AG09309 (cell line): ENCODE measurements at regions not wholly inside any gene's neighbourhood (a gene's known extent, or its start where the extent isn't known, plus 50 kb on each side); places are given as distances from the start of the nearest gene placed in this dataset.

Source experiments
- DNase-seq: peaks from one replicate; pipeline ENCODE4 v3.0.0-alpha.2; 2010; ENCODE audit warnings: low read depth
- H3K4me3 ChIP-seq: 2 replicates; pipeline ENCODE4 v1.5.1; 2011; ENCODE audit warnings: mild to moderate bottlenecking, low read depth, low read length, moderate library complexity; ENCODE audit not compliant: control insufficient read depth
- CTCF ChIP-seq: IDR thresholded peaks from 2 replicates; pipeline ENCODE4 v1.5.1; 2011; ENCODE audit warnings: mild to moderate bottlenecking, low read depth, low read length, inconsistent platforms; ENCODE audit not compliant: insufficient read depth, control insufficient read depth; ENCODE audit errors: missing control alignments

GRCh38 chr4:65167719-65168118 lies 502.6 kb downstream of the EPHA5 start:
- no peak for DNase-seq
- no peak overlapping the region for H3K4me3 ChIP-seq
- no peak for TF ChIP-seq CTCF

- no peak for DNase-seq
- no peak for TF ChIP-seq CTCF
- H3K4me3 ChIP-seq = no peak overlapping the region
These were observed 518.1 kb downstream of the EPHA5 start for GRCh38 chr4:65152205-65152604.

GRCh38 chr4:65139998-65140397 lies 530.3 kb downstream of the EPHA5 start:
- no peak for TF ChIP-seq CTCF
- DNase-seq = no peak
- H3K4me3 ChIP-seq = no peak overlapping the region

- H3K4me3 ChIP-seq = no peak overlapping the region
- no peak for DNase-seq
- TF ChIP-seq CTCF = no peak
These were observed 544.1 kb downstream of the EPHA5 start for GRCh38 chr4:65126200-65126599.

GRCh38 chr4:65120287-65120686 lies 550.0 kb downstream of the EPHA5 start:
- TF ChIP-seq CTCF = no peak
- no peak for DNase-seq

GRCh38 chr4:65102419-65102818 lies 567.9 kb downstream of the EPHA5 start:
- DNase-seq = no peak
- no peak for TF ChIP-seq CTCF
- H3K4me3 ChIP-seq = no peak overlapping the region

More at GRCh38 chr4:65120287-65120686, 550.0 kb downstream of the EPHA5 start:
- H3K4me3 ChIP-seq = no peak overlapping the region

GRCh38 chr4:65096630-65097029 lies 573.7 kb downstream of the EPHA5 start:
- no peak overlapping the region for H3K4me3 ChIP-seq
- no peak for DNase-seq
- no peak for TF ChIP-seq CTCF
